ENCODE measurements at regions not wholly inside any gene's neighbourhood (a gene's known extent, or its start where the extent isn't known, plus 50 kb on each side); places are given as distances from the start of the nearest gene placed in this dataset.

- TF ChIP-seq NRF1 (IDR thresholded peaks at IDR 0.05; ENCODE audit: low read depth, low read length) (no peak), GTF2F1 (IDR thresholded peaks at IDR 0.05; ENCODE audit: borderline replicate concordance, low read depth, low read length) (no peak), CREB1 (IDR thresholded peaks at IDR 0.05) (no peak), SIRT6 (IDR thresholded peaks at IDR 0.05; ENCODE audit: low read length) (no peak)
These were observed 148.4 kb downstream of the AKAP11 start (continued) for GRCh38 chr13:42420304-42420703.

All from H1 (cell line).